SK-N-SH (cell line): ENCODE measurements at regions not wholly inside any gene's neighbourhood (a gene's known extent, or its start where the extent isn't known, plus 50 kb on each side); places are given as distances from the start of the nearest gene placed in this dataset.
"Not testable (repeated sequence)": the region's sequence is repeated elsewhere in the genome, so short reads cannot be mapped to it uniquely, and the experiment has no call there.

Source experiments
- CTCF ChIA-PET: fragments of 300-600, 350-600 bp; formaldehyde crosslinking; extraction: SDS; loops from one replicate; lab custom pipeline; 2021; lab: Yijun Ruan, JAX
- POLR2A ChIA-PET: fragments of 350-600 bp; sonication (Branson Sonifier 250); formaldehyde crosslinking; extraction: SDS; loops from one replicate; lab custom pipeline; 2020; ENCODE audit warnings: antibody characterized with exemption, inconsistent platforms; lab: Yijun Ruan, JAX
- DNase-seq: peaks from one replicate; pipeline ENCODE4 v3.0.0; 2012
- H2AFZ ChIP-seq: fragments of 200-600 bp; sonication (generic); 2 replicates; pipeline ENCODE4 v1.8.1; 2016; ENCODE audit warnings: antibody characterized with exemption, mild to moderate bottlenecking, low read depth
- H3F3A ChIP-seq: fragments of 200-600 bp; sonication (generic); replicated peaks from 2 replicates; pipeline ENCODE3; 2016; ENCODE audit warnings: antibody characterized with exemption, mild to moderate bottlenecking; ENCODE audit not compliant: insufficient read depth
- H3K27ac ChIP-seq, 2 experiments: fragments of 200-500 bp in 1 of 2; fragments of 200-600 bp in 1 of 2; sonication (Bioruptor generic) in 1 of 2; sonication (generic), shearing (Covaris generic) in 1 of 2; 2 replicates each; pipeline versions ENCODE4 v1.5.1 to v1.6.1; 2014 to 2016; ENCODE audit warnings: low read depth in 2 of 2, inconsistent platforms in 1 of 2, low read length in 1 of 2, mild to moderate bottlenecking in 1 of 2, mixed read lengths in 1 of 2
- H3K27me3 ChIP-seq: fragments of 200-600 bp; sonication (generic), shearing (Covaris generic); 2 replicates; pipeline ENCODE4 v1.6.1; 2016; ENCODE audit warnings: mixed run types; ENCODE audit not compliant: insufficient read depth
- H3K36me3 ChIP-seq, 2 experiments: fragments of 200-500 bp in 1 of 2; fragments of 200-600 bp in 1 of 2; sonication (Bioruptor generic) in 1 of 2; sonication (generic) in 1 of 2; replicated peaks in 1 of 2; 2 replicates each; pipeline versions ENCODE3 to v1.5.1; 2014 to 2016; ENCODE audit warnings: low read length in 1 of 2, mild to moderate bottlenecking in 1 of 2; ENCODE audit not compliant: insufficient read depth in 2 of 2, control insufficient read depth in 1 of 2
- H3K4me1 ChIP-seq, 2 experiments: fragments of 200-500 bp in 1 of 2; fragments of 200-600 bp in 1 of 2; sonication (Bioruptor generic) in 1 of 2; sonication (generic), shearing (Covaris generic) in 1 of 2; 2 replicates each; pipeline versions ENCODE4 v1.5.1 to v1.6.1; 2014 to 2016; ENCODE audit warnings: low read depth in 1 of 2, low read length in 1 of 2, mixed run types in 1 of 2; ENCODE audit not compliant: insufficient read depth in 2 of 2, control insufficient read depth in 1 of 2
- H3K4me2 ChIP-seq: fragments of 200-600 bp; sonication (generic), shearing (Covaris generic); 2 replicates; pipeline ENCODE4 v1.6.1; 2017; ENCODE audit warnings: mixed run types
- H3K4me3 ChIP-seq, 2 experiments: fragments of 200-500 bp in 1 of 2; fragments of 200-600 bp in 1 of 2; sonication (Bioruptor generic) in 1 of 2; sonication (generic), shearing (Covaris generic) in 1 of 2; 2 replicates each; pipeline versions ENCODE4 v1.5.1 to v1.8.1; 2014 to 2016; ENCODE audit warnings: low read depth in 2 of 2, inconsistent platforms in 1 of 2, low read length in 1 of 2, mild to moderate bottlenecking in 1 of 2, mixed read lengths in 1 of 2, moderate library complexity in 1 of 2
- H3K79me2 ChIP-seq: fragments of 200-600 bp; sonication (generic); 2 replicates; pipeline ENCODE4 v1.8.1; 2017; ENCODE audit warnings: mild to moderate bottlenecking; ENCODE audit not compliant: insufficient read depth
- H3K9ac ChIP-seq: fragments of 200-600 bp; sonication (generic); 2 replicates; pipeline ENCODE4 v1.6.1; 2017; ENCODE audit warnings: mixed run types
- H3K9me2 ChIP-seq: fragments of 200-600 bp; sonication (generic); 2 replicates; pipeline ENCODE4 v1.6.1; 2017; ENCODE audit warnings: mixed run types
- H3K9me3 ChIP-seq: fragments of 200-600 bp; sonication (generic); 2 replicates; pipeline ENCODE4 v1.6.1; 2017; ENCODE audit warnings: mixed run types, mild to moderate bottlenecking, moderate library complexity
- H4K20me1 ChIP-seq: fragments of 200-600 bp; sonication (generic); 2 replicates; pipeline ENCODE4 v1.6.1; 2017; ENCODE audit warnings: mild to moderate bottlenecking, mixed run types; ENCODE audit not compliant: insufficient read depth
- CTCF ChIP-seq: fragments of 200-600 bp; sonication (generic); IDR thresholded peaks from 2 replicates; pipeline ENCODE4 v1.6.1; 2017; ENCODE audit warnings: antibody characterized with exemption, mild to moderate bottlenecking, moderate library complexity
- ELF1 ChIP-seq: IDR thresholded peaks from 2 replicates; pipeline ENCODE4 v1.4.0; 2012
- EZH2phosphoT487 ChIP-seq: fragments of 200-600 bp; sonication (generic); IDR thresholded peaks from 2 replicates; pipeline ENCODE4 v1.6.1; 2017; ENCODE audit warnings: low read depth, mixed run types, mild to moderate bottlenecking, antibody characterized with exemption, moderate library complexity, borderline replicate concordance
- GABPA ChIP-seq: IDR thresholded peaks from 2 replicates; pipeline ENCODE4 v1.4.0; 2012; ENCODE audit warnings: low read depth, mild to moderate bottlenecking
- IRF3 ChIP-seq: fragments of 150-350 bp; IDR thresholded peaks from 2 replicates; pipeline ENCODE4 v1.6.1; 2016; ENCODE audit warnings: mild to moderate bottlenecking, low read depth, low read length
- REST ChIP-seq: IDR thresholded peaks from 2 replicates; pipeline ENCODE4 v1.6.1; 2012; ENCODE audit warnings: mild to moderate bottlenecking, low read depth, low read length, moderate library complexity
- RFX5 ChIP-seq: IDR thresholded peaks from 2 replicates; pipeline ENCODE4 v1.6.1; 2012; ENCODE audit warnings: mild to moderate bottlenecking, improper control_type of control experiment, low read length
- SMC3 ChIP-seq: IDR thresholded peaks from 2 replicates; pipeline ENCODE4 v1.6.1; 2012; ENCODE audit warnings: low read depth, low read length, improper control_type of control experiment
- TCF12 ChIP-seq: IDR thresholded peaks from 2 replicates; pipeline ENCODE4 v1.4.0; 2012
- TEAD4 ChIP-seq: IDR thresholded peaks from 2 replicates; pipeline ENCODE4 v1.4.0; 2012; ENCODE audit warnings: mild to moderate bottlenecking, borderline replicate concordance; ENCODE audit not compliant: insufficient read depth
- USF2 ChIP-seq: fragments of 150-350 bp; IDR thresholded peaks from 2 replicates; pipeline ENCODE4 v1.6.1; 2017; ENCODE audit warnings: antibody characterized with exemption, low read length, low read depth, borderline replicate concordance
- WGBS: methylation state at CpG from one replicate; pipeline ENCODE4 v1.1.6; 2017; ENCODE audit warnings: low lambda C conversion rate; 5-methylcytosine and 5-hydroxymethylcytosine counted together
- TF ChIP-seq, protein P1 (sequence below): IDR thresholded peaks from 2 replicates; pipeline ENCODE4 v1.4.0; 2012; ENCODE audit warnings: low read depth, borderline replicate concordance

- no peak for TF ChIP-seq GABPA
- TF ChIP-seq IRF3: no peak
- TF ChIP-seq SMC3: no peak
- TF ChIP-seq, protein P1, sequence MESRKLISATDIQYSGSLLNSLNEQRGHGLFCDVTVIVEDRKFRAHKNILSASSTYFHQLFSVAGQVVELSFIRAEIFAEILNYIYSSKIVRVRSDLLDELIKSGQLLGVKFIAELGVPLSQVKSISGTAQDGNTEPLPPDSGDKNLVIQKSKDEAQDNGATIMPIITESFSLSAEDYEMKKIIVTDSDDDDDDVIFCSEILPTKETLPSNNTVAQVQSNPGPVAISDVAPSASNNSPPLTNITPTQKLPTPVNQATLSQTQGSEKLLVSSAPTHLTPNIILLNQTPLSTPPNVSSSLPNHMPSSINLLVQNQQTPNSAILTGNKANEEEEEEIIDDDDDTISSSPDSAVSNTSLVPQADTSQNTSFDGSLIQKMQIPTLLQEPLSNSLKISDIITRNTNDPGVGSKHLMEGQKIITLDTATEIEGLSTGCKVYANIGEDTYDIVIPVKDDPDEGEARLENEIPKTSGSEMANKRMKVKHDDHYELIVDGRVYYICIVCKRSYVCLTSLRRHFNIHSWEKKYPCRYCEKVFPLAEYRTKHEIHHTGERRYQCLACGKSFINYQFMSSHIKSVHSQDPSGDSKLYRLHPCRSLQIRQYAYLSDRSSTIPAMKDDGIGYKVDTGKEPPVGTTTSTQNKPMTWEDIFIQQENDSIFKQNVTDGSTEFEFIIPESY: no peak
- no peak for TF ChIP-seq CTCF
- TF ChIP-seq TCF12: no peak
- no peak for TF ChIP-seq RFX5
- TF ChIP-seq EZH2phosphoT487: no peak
- TF ChIP-seq ELF1: no peak
- no peak for TF ChIP-seq USF2
- TF ChIP-seq TEAD4: no peak
- TF ChIP-seq, all 33 proteins: peak for 0
- DNase-seq: no peak
- no peak overlapping the region for H3K9ac ChIP-seq
- H3K79me2 ChIP-seq: no peaks in the 10 kb centered on the region
- H3K27me3 ChIP-seq: no peaks in the 10 kb centered on the region
- peaks cover 3% of the 10 kb centered on the region for H3F3A ChIP-seq
- H4K20me1 ChIP-seq: no peaks in the 10 kb centered on the region
- ChIA-PET POLR2A (no interaction called here), CTCF (no interaction called here)
- H3K4me2 ChIP-seq: no peak overlapping the region
- no peak overlapping the region for H3K4me3 ChIP-seq
- WGBS: 58% methylated on average over 5 of the region's 7 CpGs
- H3K4me1 ChIP-seq: no peaks in the 10 kb centered on the region
- no peak overlapping the region for H3K27ac ChIP-seq
- H3K9me2 ChIP-seq: no peaks in the 10 kb centered on the region
- no peak overlapping the region for H2AFZ ChIP-seq
- H3K9me3 ChIP-seq: no peaks in the 10 kb centered on the region
- no peaks in the 10 kb centered on the region for H3K36me3 ChIP-seq
Measured at GRCh38 chr5:159519365-159519764, 189.1 kb upstream of the IL12B start.

DNA sequence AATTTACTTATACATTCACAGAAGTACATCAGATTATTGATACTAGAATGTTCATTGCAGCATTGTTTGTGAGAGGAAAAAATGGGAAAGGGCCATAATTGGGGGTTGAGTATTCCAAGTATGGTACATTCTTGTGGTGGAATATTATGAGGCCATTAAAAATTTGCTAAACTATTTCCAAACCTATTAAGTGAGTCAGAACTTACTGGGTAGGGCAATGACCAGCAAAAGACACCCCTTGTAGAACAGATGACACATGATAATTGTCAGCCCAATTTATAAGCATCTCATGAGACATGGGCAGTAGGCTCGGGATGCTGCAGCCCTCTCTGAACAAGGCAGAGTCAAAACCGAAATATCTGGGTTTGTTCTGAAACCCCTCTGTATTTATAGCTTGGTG, 192.6 kb upstream of the IL12B start:
- Histone ChIP-seq H3K27me3 (no peaks in the 10 kb centered on the region), H3K79me2 (no peaks in the 10 kb centered on the region), H3K9ac (no peak overlapping the region), H3K4me2 (no peak overlapping the region), H3K9me2 (no peaks in the 10 kb centered on the region), H3K36me3 (no peaks in the 10 kb centered on the region), H3K4me3 (no peak overlapping the region), H2AFZ (no peak overlapping the region), H3K4me1 (no peaks in the 10 kb centered on the region), H3K9me3 (no peaks in the 10 kb centered on the region), H4K20me1 (no peaks in the 10 kb centered on the region), H3K27ac (no peak overlapping the region), H3F3A (peaks cover 3% of the 10 kb centered on the region)
- CTCF ChIA-PET: no interaction called here
- POLR2A ChIA-PET: no interaction called here
- no peak for TF ChIP-seq REST
- no peak for TF ChIP-seq GABPA
- no peak for DNase-seq
- 38% methylated on average over 2 of the region's 2 CpGs for WGBS

DNA sequence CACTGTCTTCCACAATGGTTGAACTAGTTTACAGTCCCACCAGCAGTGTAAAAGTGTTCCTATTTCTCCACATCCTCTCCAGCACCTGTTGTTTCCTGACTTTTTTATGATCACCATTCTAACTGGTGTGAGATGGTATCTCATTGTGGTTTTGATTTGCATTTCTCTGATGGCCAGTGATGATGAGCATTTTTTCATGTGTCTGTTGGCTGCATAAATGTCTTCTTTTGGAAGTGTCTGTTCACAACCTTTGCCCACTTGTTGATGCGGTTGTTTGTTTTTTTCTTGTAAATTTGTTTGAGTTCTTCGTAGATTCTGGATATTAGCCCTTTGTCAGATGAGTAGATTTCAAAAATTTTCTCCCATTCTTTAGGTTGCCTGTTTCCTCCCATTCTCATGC, 194.0 kb upstream of the IL12B start:
- H3K9me2 ChIP-seq, H3K27me3 ChIP-seq, H3K9me3 ChIP-seq, H3K36me3 ChIP-seq, H3K4me2 ChIP-seq, H4K20me1 ChIP-seq, H3K4me3 ChIP-seq, H3F3A ChIP-seq, POLR2A ChIA-PET, CTCF ChIA-PET, H2AFZ ChIP-seq, H3K9ac ChIP-seq, DNase-seq, H3K79me2 ChIP-seq, H3K4me1 ChIP-seq, H3K27ac ChIP-seq: not testable (repeated sequence)
- 43% methylated on average over 2 of the region's 2 CpGs for WGBS
